ENCODE measurements at regions not wholly inside any gene's neighbourhood (a gene's known extent, or its start where the extent isn't known, plus 50 kb on each side); places are given as distances from the start of the nearest gene placed in this dataset.

GRCh38 chr12:63023926-63024325 is 89.0 kb upstream of the PPM1H start:
- TF ChIP-seq CTCF (IDR thresholded peaks at IDR 0.05; ENCODE audit: low read depth, low read length, poor library complexity, severe bottlenecking), result no peak
- no peak for TF ChIP-seq EZH2phosphoT487 (IDR thresholded peaks at IDR 0.05; ENCODE audit: borderline replicate concordance, low read length)

All from DOHH2 (cell line).